ENCODE measurements at regions not wholly inside any gene's neighbourhood (a gene's known extent, or its start where the extent isn't known, plus 50 kb on each side); places are given as distances from the start of the nearest gene placed in this dataset.
"Not testable (repeated sequence)": the region's sequence is repeated elsewhere in the genome, so short reads cannot be mapped to it uniquely, and the experiment has no call there.

DNA sequence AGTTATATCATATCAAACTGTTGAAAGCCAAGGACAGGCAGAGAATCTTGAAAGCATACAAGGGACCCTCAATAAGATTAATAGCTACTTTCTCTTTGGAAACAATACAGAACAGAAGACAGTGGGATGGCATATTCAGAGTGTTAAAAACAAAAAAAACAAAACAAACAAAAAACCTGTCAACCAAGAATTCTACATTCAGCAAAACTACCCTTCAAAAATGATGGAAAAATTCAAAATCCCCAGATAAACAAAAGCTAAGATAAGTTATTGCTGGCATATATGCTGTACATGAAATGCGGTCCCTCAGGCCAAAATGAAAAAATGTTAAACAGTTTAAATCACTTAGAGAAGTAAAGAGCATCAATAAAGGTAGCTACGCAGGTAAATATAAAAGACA, 425.1 kb downstream of the ACTL7B start:
- intact Hi-C loops (cut with DNase I) = loop anchor here in 1 of 2 donors (10.0 kb wide), 1 partner anchor 946 kb away; the partner anchor contains the start of gene KLF4
- no peak overlapping the region for H3K27ac ChIP-seq
- WGBS, 4 donors = 89 to 98% (median 98%) methylated on average over 2 of the region's 2 CpGs

DNA sequence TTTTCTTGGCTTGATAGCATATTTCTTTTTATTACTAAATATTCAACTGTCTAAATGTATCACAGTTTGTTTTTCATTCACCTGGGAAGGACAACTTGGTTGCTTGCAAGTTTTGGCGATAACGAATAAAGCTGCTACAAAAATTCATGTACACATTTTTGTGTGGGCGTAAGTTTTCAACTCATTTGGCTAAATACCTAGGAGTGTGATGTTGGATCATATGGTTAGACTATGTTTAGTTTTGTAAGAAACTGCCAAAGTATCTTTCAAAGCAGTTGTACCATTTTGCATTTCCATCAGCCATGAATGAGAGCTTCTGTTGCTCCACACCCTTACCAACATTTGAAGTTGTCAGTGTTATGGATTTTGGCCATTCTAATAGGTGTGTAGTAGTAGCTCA, 428.0 kb downstream of the ACTL7B start:
- DNase-seq = no peak
- no peak overlapping the region for H3K27ac ChIP-seq
- H3K36me3 ChIP-seq (replicated peaks in 1 of 2) = no peaks in the 10 kb centered on the region
- peaks cover 0 to 10% (median 5%) of the 10 kb centered on the region in 3 donors for H3K9me3 ChIP-seq (replicated peaks in 1 of 3)
- intact Hi-C loops (cut with DNase I) = no loop called here
- no peaks in the 10 kb centered on the region for H3K4me1 ChIP-seq (replicated peaks in 1 of 2)
- no peak for TF ChIP-seq CTCF (IDR thresholded peaks at IDR 0.05)
- no peak for TF ChIP-seq POLR2A (IDR thresholded peaks at IDR 0.05)
- peaks cover 5% of the 10 kb centered on the region for H3K27me3 ChIP-seq
- 88 to 97% (median 95%) methylated on average over 3 of the region's 3 CpGs for WGBS, 4 donors
- H3K4me3 ChIP-seq = no peak overlapping the region

More for the DNA sequence above, 425.1 kb downstream of the ACTL7B start:
- no peak for DNase-seq
- H3K27me3 ChIP-seq = no peaks in the 10 kb centered on the region
- peaks cover 0 to 10% (median 5%) of the 10 kb centered on the region in 3 donors for H3K9me3 ChIP-seq (replicated peaks in 1 of 3)
- no peaks in the 10 kb centered on the region for H3K4me1 ChIP-seq (replicated peaks in 1 of 2)
- no peak for TF ChIP-seq POLR2A (IDR thresholded peaks at IDR 0.05)
- H3K36me3 ChIP-seq (replicated peaks in 1 of 2) = no peaks in the 10 kb centered on the region
- no peak overlapping the region for H3K4me3 ChIP-seq

- H3K27me3 ChIP-seq; H3K36me3 ChIP-seq (replicated peaks in 1 of 2); intact Hi-C loops (cut with DNase I); H3K27ac ChIP-seq; H3K4me1 ChIP-seq (replicated peaks in 1 of 2); DNase-seq; H3K4me3 ChIP-seq: not testable (repeated sequence)
- peaks cover 0 to 10% (median 0%) of the 10 kb centered on the region in 3 donors for H3K9me3 ChIP-seq (replicated peaks in 1 of 3)
- WGBS, 4 donors = 73 to 90% (median 81%) methylated on average over 3 of the region's 3 CpGs
Observed at GRCh38 chr9:108426421-108426940, 429.3 kb downstream of the ACTL7B start.

- WGBS, 4 donors = 85 to 92% (median 89%) methylated on average over 6 to 9 of the region's 9 CpGs
- Histone ChIP-seq H3K4me3 (no peak overlapping the region), H3K27me3 (peaks cover 6% of the 10 kb centered on the region), H3K27ac (no peak overlapping the region), H3K9me3 (replicated peaks in 1 of 3) (no peaks in the 10 kb centered on the region), H3K4me1 (replicated peaks in 1 of 2) (no peaks in the 10 kb centered on the region), H3K36me3 (replicated peaks in 1 of 2) (no peaks in the 10 kb centered on the region)
- DNase-seq = no peak
- TF ChIP-seq POLR2A (IDR thresholded peaks at IDR 0.05) = no peak
- intact Hi-C loops (cut with DNase I) = no loop called here
Observed at GRCh38 chr9:108423433-108423832, 432.4 kb downstream of the ACTL7B start.

DNA sequence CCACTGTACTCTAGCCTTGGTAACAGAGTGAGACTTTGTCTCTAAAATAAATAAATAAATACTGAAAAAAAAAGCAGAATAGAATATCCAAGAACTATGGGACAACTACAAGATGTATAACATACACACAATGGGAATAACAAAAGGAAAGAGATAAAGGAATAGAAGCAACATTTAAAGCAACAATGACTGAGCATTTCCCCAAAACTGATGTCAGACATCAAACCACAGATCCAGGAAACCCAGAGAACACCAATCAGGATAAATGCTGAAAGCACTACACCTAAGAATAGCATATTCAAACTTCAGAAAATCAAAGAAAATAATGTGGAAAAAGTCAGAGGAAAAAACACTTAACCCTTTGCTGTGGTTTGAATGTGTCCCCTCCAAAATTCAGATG, 436.4 kb downstream of the ACTL7B start:
- no peaks in the 10 kb centered on the region for H3K36me3 ChIP-seq (replicated peaks in 1 of 2)
- intact Hi-C loops (cut with DNase I) = no loop called here
- no peaks in the 10 kb centered on the region for H3K9me3 ChIP-seq (replicated peaks in 1 of 3)
- H3K27ac ChIP-seq = no peak overlapping the region
- no peak overlapping the region for H3K4me3 ChIP-seq
- TF ChIP-seq CTCF (IDR thresholded peaks at IDR 0.05) (no peak), POLR2A (IDR thresholded peaks at IDR 0.05) (no peak)
- no peaks in the 10 kb centered on the region for H3K4me1 ChIP-seq (replicated peaks in 1 of 2)
- peaks cover 6% of the 10 kb centered on the region for H3K27me3 ChIP-seq
- no peak for DNase-seq

DNA sequence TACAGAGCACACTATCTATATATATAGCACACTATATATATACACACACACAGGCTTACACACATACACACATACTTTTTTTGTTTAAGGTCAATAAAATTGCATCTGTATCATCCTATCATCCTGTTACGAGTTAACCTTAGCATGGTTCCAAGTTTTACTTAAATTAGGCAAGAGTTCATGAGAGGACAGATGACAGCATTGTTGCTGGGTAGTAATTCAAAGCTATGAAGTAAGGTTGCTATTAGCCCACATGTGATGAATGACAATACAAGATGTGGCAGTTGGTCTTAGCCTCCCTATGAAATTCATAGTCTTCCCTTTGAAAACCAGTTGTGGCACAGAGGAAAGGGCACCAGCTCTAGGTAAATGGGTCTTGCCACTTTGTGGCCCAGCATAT, 438.1 kb downstream of the ACTL7B start:
- intact Hi-C loops (cut with DNase I) = no loop called here

More for the DNA sequence above, 438.1 kb downstream of the ACTL7B start:
- Histone ChIP-seq H3K9me3 (replicated peaks in 1 of 3) (no peaks in the 10 kb centered on the region), H3K4me3 (no peak overlapping the region), H3K36me3 (replicated peaks in 1 of 2) (no peaks in the 10 kb centered on the region), H3K27me3 (peaks cover 1% of the 10 kb centered on the region), H3K27ac (no peak overlapping the region), H3K4me1 (replicated peaks in 1 of 2) (no peaks in the 10 kb centered on the region)
- WGBS, 4 donors = 64 to 82% (median 78%) methylated on average over 1 of the region's 1 CpG
- DNase-seq = no peak
- no peak for TF ChIP-seq CTCF (IDR thresholded peaks at IDR 0.05)
- TF ChIP-seq POLR2A (IDR thresholded peaks at IDR 0.05) = no peak

All from adrenal gland (tissue), 9 donors.